ENCODE measurements at regions not wholly inside any gene's neighbourhood (a gene's known extent, or its start where the extent isn't known, plus 50 kb on each side); places are given as distances from the start of the nearest gene placed in this dataset.

GRCh38 chr14:62409626-62410300 is 635.5 kb downstream of the KCNH5 start:
- DNase-seq (ENCODE audit: low read depth), result no peak
- no peaks in the 10 kb centered on the region for H3K27me3 ChIP-seq (ENCODE audit: control insufficient read depth, insufficient read depth, low read length)
- ChIA-PET POLR2A (no interaction called here), CTCF (no interaction called here)
- TF ChIP-seq CTCF (IDR thresholded peaks at IDR 0.05; ENCODE audit: insufficient read depth, low read depth, low read length), result no peak
- H3K4me3 ChIP-seq (ENCODE audit: low read depth, low read length), result no peak overlapping the region
- no peaks in the 10 kb centered on the region for H3K36me3 ChIP-seq (ENCODE audit: control insufficient read depth, insufficient read depth, low read length)

- no peaks in the 10 kb centered on the region for H3K36me3 ChIP-seq (ENCODE audit: control insufficient read depth, insufficient read depth, low read length)
- no peak overlapping the region for H3K4me3 ChIP-seq (ENCODE audit: low read depth, low read length)
- TF ChIP-seq CTCF (IDR thresholded peaks at IDR 0.05; ENCODE audit: insufficient read depth, low read depth, low read length), result no peak
- DNase-seq (ENCODE audit: low read depth), result no peak
- ChIA-PET POLR2A (no interaction called here), CTCF (no interaction called here)
- H3K27me3 ChIP-seq (ENCODE audit: control insufficient read depth, insufficient read depth, low read length), result no peaks in the 10 kb centered on the region
Observed at GRCh38 chr14:62420847-62421246, 624.4 kb downstream of the KCNH5 start.

- ChIA-PET CTCF (no interaction called here), POLR2A (no interaction called here)
- no peak for TF ChIP-seq CTCF (IDR thresholded peaks at IDR 0.05; ENCODE audit: insufficient read depth, low read depth, low read length)
Observed at GRCh38 chr14:62428429-62429203, 616.6 kb downstream of the KCNH5 start.

GRCh38 chr14:62429683-62430082 is 615.6 kb downstream of the KCNH5 start:
- DNase-seq (ENCODE audit: low read depth), result no peak
- Histone ChIP-seq H3K27me3 (ENCODE audit: control insufficient read depth, insufficient read depth, low read length) (no peaks in the 10 kb centered on the region), H3K4me3 (ENCODE audit: low read depth, low read length) (no peak overlapping the region), H3K36me3 (ENCODE audit: control insufficient read depth, insufficient read depth, low read length) (no peaks in the 10 kb centered on the region)
- ChIA-PET CTCF (no interaction called here), POLR2A (no interaction called here)
- TF ChIP-seq CTCF (IDR thresholded peaks at IDR 0.05; ENCODE audit: insufficient read depth, low read depth, low read length), result no peak

More at GRCh38 chr14:62428429-62429203, 616.6 kb downstream of the KCNH5 start:
- H3K36me3 ChIP-seq (ENCODE audit: control insufficient read depth, insufficient read depth, low read length), result no peaks in the 10 kb centered on the region
- no peaks in the 10 kb centered on the region for H3K27me3 ChIP-seq (ENCODE audit: control insufficient read depth, insufficient read depth, low read length)
- H3K4me3 ChIP-seq (ENCODE audit: low read depth, low read length), result no peak overlapping the region
- no peak for DNase-seq (ENCODE audit: low read depth)

GRCh38 chr14:62431496-62431895 is 613.8 kb downstream of the KCNH5 start:
- no peak for DNase-seq (ENCODE audit: low read depth)
- ChIA-PET POLR2A (no interaction called here), CTCF (no interaction called here)
- TF ChIP-seq CTCF (IDR thresholded peaks at IDR 0.05; ENCODE audit: insufficient read depth, low read depth, low read length), result no peak
- no peaks in the 10 kb centered on the region for H3K36me3 ChIP-seq (ENCODE audit: control insufficient read depth, insufficient read depth, low read length)
- H3K4me3 ChIP-seq (ENCODE audit: low read depth, low read length), result no peak overlapping the region
- no peaks in the 10 kb centered on the region for H3K27me3 ChIP-seq (ENCODE audit: control insufficient read depth, insufficient read depth, low read length)

All from BJ (cell line).